ENCODE measurements at regions not wholly inside any gene's neighbourhood (a gene's known extent, or its start where the extent isn't known, plus 50 kb on each side); places are given as distances from the start of the nearest gene placed in this dataset.
"Not testable (repeated sequence)": the region's sequence is repeated elsewhere in the genome, so short reads cannot be mapped to it uniquely, and the experiment has no call there.

GRCh38 chr6:21874372-21874771 lies 280.8 kb downstream of the SOX4 start:
- TF ChIP-seq CTCF (IDR thresholded peaks at IDR 0.05; ENCODE audit: extremely low read depth, missing control alignments), result no peak
- DNase-seq (ENCODE audit: low spot score), result no peak

GRCh38 chr6:21877037-21877436 lies 283.5 kb downstream of the SOX4 start:
- not testable (repeated sequence) for DNase-seq (ENCODE audit: low spot score)

GRCh38 chr6:21880249-21880648 lies 286.7 kb downstream of the SOX4 start:
- DNase-seq (ENCODE audit: low spot score), result not testable (repeated sequence)

GRCh38 chr6:21881969-21882465 lies 288.5 kb downstream of the SOX4 start:
- no peak for TF ChIP-seq CTCF (IDR thresholded peaks at IDR 0.05; ENCODE audit: extremely low read depth, missing control alignments)
- DNase-seq (ENCODE audit: low spot score), result no peak

GRCh38 chr6:21883595-21884328 lies 290.2 kb downstream of the SOX4 start:
- TF ChIP-seq CTCF (IDR thresholded peaks at IDR 0.05; ENCODE audit: extremely low read depth, missing control alignments), result no peak
- no peak for DNase-seq (ENCODE audit: low spot score)

GRCh38 chr6:21885111-21885510 lies 291.6 kb downstream of the SOX4 start:
- no peak for TF ChIP-seq CTCF (IDR thresholded peaks at IDR 0.05; ENCODE audit: extremely low read depth, missing control alignments)
- no peak for DNase-seq (ENCODE audit: low spot score)

GRCh38 chr6:21885532-21886114 lies 292.1 kb downstream of the SOX4 start:
- TF ChIP-seq CTCF (IDR thresholded peaks at IDR 0.05; ENCODE audit: extremely low read depth, missing control alignments), result no peak
- DNase-seq (ENCODE audit: low spot score), result no peak

GRCh38 chr6:21886542-21887151 lies 293.1 kb downstream of the SOX4 start:
- TF ChIP-seq CTCF (IDR thresholded peaks at IDR 0.05; ENCODE audit: extremely low read depth, missing control alignments), result no peak
- no peak for DNase-seq (ENCODE audit: low spot score)
